MCF 10A (cell line): ENCODE measurements at regions not wholly inside any gene's neighbourhood (a gene's known extent, or its start where the extent isn't known, plus 50 kb on each side); places are given as distances from the start of the nearest gene placed in this dataset.

Experiments
- BruUV-seq: library from RNA; stranded (reverse); fragments of 400-500 nt; replicated peaks from 2 replicates; lab custom pipeline; 2021; lab: Mats Ljungman, UMichigan
- CTCF ChIA-PET: fragments of 300-600 bp; sonication (Branson Sonifier 250); formaldehyde crosslinking; extraction: SDS; loops from one replicate; lab custom pipeline; 2021; ENCODE audit warnings: antibody characterized with exemption, inconsistent platforms; lab: Yijun Ruan, JAX
- POLR2A ChIA-PET: fragments of 300-600, 350-650 bp; sonication (Branson Sonifier 250); formaldehyde crosslinking; extraction: SDS; loops from one replicate; lab custom pipeline; 2020; ENCODE audit warnings: antibody characterized with exemption, inconsistent platforms; lab: Yijun Ruan, JAX
- DNase-seq: peaks from one replicate; pipeline ENCODE4 v3.0.0-alpha.2; 2018; ENCODE audit not compliant: unreplicated experiment
- H3K27ac Mint-ChIP-seq: one replicate; pipeline ENCODE4 v1.8.0; 2022; ENCODE audit warnings: mild to moderate bottlenecking, low read depth, mixed read lengths; ENCODE audit not compliant: unreplicated experiment
- H3K27me3 Mint-ChIP-seq: one replicate; pipeline ENCODE4 v1.8.0; 2022; ENCODE audit warnings: mixed read lengths; ENCODE audit not compliant: insufficient read depth, unreplicated experiment
- H3K36me3 Mint-ChIP-seq: one replicate; pipeline ENCODE4 v1.8.0; 2022; ENCODE audit warnings: mild to moderate bottlenecking, moderate library complexity, mixed read lengths; ENCODE audit not compliant: insufficient read depth, unreplicated experiment
- H3K4me1 Mint-ChIP-seq: one replicate; pipeline ENCODE4 v1.8.0; 2022; ENCODE audit warnings: mixed read lengths; ENCODE audit not compliant: insufficient read depth, unreplicated experiment
- H3K4me3 Mint-ChIP-seq: one replicate; pipeline ENCODE4 v1.8.0; 2022; ENCODE audit warnings: mild to moderate bottlenecking, moderate library complexity, mixed read lengths; ENCODE audit not compliant: unreplicated experiment
- H3K9me3 Mint-ChIP-seq: one replicate; pipeline ENCODE4 v1.8.0; 2022; ENCODE audit warnings: mixed read lengths; ENCODE audit not compliant: unreplicated experiment
- CTCF ChIP-seq: fragments of 200-600 bp; IDR thresholded peaks from one replicate; pipeline ENCODE4 v1.8.0; 2022; ENCODE audit warnings: antibody characterized with exemption, mild to moderate bottlenecking; ENCODE audit not compliant: unreplicated experiment
- intact Hi-C: fragments of 100-400 bp; cut with micrococcal nuclease; formaldehyde crosslinking; loops from 2 replicates; pipeline ENCODE4 v1.14.1; 2022

GRCh38 chr3:110804856-110805255, 266.8 kb upstream of the NECTIN3 start:
- CTCF ChIA-PET = interaction anchor here (1.0 kb wide), 1 partner anchor 19 kb away, joined by 3 read pairs; no protein-coding TSS in a partner anchor
- no peak overlapping the region for H3K4me3 Mint-ChIP-seq
- intact Hi-C loops = no loop called here

GRCh38 chr3:110806924-110807323, 264.7 kb upstream of the NECTIN3 start:
- H3K27ac Mint-ChIP-seq = no peak overlapping the region
- H3K4me3 Mint-ChIP-seq = no peak overlapping the region
- peaks cover 4% of the 10 kb centered on the region for H3K4me1 Mint-ChIP-seq
- CTCF ChIA-PET = no interaction called here
- DNase-seq = peak; percentile 7
- intact Hi-C loops = no loop called here
- TF ChIP-seq CTCF = no peak
- BruUV-seq = no TSS peak
- H3K36me3 Mint-ChIP-seq = no peaks in the 10 kb centered on the region
- H3K27me3 Mint-ChIP-seq = no peaks in the 10 kb centered on the region
- no peaks in the 10 kb centered on the region for H3K9me3 Mint-ChIP-seq
- POLR2A ChIA-PET = no interaction called here

More at GRCh38 chr3:110804856-110805255, 266.8 kb upstream of the NECTIN3 start:
- BruUV-seq = no TSS peak
- Mint-ChIP-seq H3K9me3 (no peaks in the 10 kb centered on the region), H3K4me1 (no peaks in the 10 kb centered on the region), H3K36me3 (no peaks in the 10 kb centered on the region), H3K27me3 (no peaks in the 10 kb centered on the region), H3K27ac (no peak overlapping the region)
- no peak for TF ChIP-seq CTCF
- POLR2A ChIA-PET = interaction anchor here (1.3 kb wide), 1 partner anchor 9 kb away, joined by 4 read pairs; no protein-coding TSS in a partner anchor
- no peak for DNase-seq

- DNase-seq = no peak
- ChIA-PET CTCF (no interaction called here), POLR2A (no interaction called here)
- Mint-ChIP-seq H3K27me3 (no peaks in the 10 kb centered on the region), H3K4me3 (no peak overlapping the region), H3K27ac (no peak overlapping the region), H3K36me3 (no peaks in the 10 kb centered on the region), H3K4me1 (peaks cover 8% of the 10 kb centered on the region), H3K9me3 (no peaks in the 10 kb centered on the region)
- no TSS peak for BruUV-seq
- intact Hi-C loops = no loop called here
- TF ChIP-seq CTCF = no peak
Measured at GRCh38 chr3:110808630-110809029, 263.0 kb upstream of the NECTIN3 start.

GRCh38 chr3:110810356-110810755, 261.3 kb upstream of the NECTIN3 start:
- H3K36me3 Mint-ChIP-seq = no peaks in the 10 kb centered on the region
- POLR2A ChIA-PET = no interaction called here
- DNase-seq = peak; percentile 11
- no peaks in the 10 kb centered on the region for H3K27me3 Mint-ChIP-seq
- H3K27ac Mint-ChIP-seq = no peak overlapping the region
- CTCF ChIA-PET = no interaction called here
- H3K4me3 Mint-ChIP-seq = no peak overlapping the region
- BruUV-seq = no TSS peak
- TF ChIP-seq CTCF = no peak
- intact Hi-C loops = no loop called here
- H3K9me3 Mint-ChIP-seq = no peaks in the 10 kb centered on the region
- peaks cover 25% of the 10 kb centered on the region for H3K4me1 Mint-ChIP-seq
